GM12872 (cell line): ENCODE measurements at regions not wholly inside any gene's neighbourhood (a gene's known extent, or its start where the extent isn't known, plus 50 kb on each side); places are given as distances from the start of the nearest gene placed in this dataset.

ENCODE experiments used
- TF ChIP-seq, protein P1 (sequence below): IDR thresholded peaks from 3 replicates; pipeline ENCODE4 v1.5.1; 2011; ENCODE audit warnings: low read depth, mild to moderate bottlenecking, low read length, moderate library complexity; ENCODE audit not compliant: insufficient read depth

DNA sequence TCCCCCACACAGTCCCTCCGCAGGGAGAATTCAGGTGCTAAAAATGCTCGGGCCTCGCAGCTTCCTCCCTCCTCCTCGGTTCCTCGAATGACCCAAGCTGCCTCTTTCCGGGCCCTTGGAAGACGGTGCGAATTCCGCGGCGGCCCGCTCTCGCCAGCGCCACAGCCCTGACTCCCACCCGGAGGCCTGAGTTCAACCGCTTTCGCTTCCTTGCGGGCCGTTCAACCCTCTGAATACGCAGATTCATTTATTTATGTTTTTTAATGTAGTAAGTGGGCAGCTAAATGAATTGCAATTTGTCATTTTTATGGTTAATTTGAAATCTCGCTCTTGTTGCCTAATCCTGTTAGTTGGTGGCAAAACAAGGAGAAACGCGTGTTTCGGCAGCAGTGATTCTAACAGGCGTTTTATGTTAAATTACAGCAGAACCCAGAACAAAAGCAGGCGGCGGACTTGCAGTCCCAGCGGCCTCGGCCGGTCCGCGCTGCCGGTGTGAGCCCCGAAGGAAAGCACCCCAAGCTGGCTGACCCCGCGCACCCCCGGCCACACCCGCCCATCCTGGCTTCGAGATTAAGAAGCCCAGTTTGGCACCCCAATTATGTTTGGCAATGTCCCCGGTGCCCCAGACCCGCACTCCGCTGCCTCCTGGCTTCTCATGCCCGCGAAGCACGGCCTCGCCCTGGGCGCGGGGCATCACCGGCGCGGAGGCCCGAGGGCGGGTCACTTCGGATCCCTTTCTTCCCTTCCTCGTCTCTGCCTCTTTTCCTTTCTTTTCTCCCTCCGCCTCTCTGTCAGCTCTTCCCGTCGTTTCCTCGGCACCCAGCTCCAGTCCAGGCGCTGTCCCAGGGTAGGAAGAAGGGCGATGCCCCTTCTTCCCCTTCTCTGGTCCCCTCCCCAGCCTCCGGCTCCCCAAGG is 75.9 kb downstream of the INSIG1 start:
- TF ChIP-seq, protein P1, sequence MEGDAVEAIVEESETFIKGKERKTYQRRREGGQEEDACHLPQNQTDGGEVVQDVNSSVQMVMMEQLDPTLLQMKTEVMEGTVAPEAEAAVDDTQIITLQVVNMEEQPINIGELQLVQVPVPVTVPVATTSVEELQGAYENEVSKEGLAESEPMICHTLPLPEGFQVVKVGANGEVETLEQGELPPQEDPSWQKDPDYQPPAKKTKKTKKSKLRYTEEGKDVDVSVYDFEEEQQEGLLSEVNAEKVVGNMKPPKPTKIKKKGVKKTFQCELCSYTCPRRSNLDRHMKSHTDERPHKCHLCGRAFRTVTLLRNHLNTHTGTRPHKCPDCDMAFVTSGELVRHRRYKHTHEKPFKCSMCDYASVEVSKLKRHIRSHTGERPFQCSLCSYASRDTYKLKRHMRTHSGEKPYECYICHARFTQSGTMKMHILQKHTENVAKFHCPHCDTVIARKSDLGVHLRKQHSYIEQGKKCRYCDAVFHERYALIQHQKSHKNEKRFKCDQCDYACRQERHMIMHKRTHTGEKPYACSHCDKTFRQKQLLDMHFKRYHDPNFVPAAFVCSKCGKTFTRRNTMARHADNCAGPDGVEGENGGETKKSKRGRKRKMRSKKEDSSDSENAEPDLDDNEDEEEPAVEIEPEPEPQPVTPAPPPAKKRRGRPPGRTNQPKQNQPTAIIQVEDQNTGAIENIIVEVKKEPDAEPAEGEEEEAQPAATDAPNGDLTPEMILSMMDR: no peak

DNA sequence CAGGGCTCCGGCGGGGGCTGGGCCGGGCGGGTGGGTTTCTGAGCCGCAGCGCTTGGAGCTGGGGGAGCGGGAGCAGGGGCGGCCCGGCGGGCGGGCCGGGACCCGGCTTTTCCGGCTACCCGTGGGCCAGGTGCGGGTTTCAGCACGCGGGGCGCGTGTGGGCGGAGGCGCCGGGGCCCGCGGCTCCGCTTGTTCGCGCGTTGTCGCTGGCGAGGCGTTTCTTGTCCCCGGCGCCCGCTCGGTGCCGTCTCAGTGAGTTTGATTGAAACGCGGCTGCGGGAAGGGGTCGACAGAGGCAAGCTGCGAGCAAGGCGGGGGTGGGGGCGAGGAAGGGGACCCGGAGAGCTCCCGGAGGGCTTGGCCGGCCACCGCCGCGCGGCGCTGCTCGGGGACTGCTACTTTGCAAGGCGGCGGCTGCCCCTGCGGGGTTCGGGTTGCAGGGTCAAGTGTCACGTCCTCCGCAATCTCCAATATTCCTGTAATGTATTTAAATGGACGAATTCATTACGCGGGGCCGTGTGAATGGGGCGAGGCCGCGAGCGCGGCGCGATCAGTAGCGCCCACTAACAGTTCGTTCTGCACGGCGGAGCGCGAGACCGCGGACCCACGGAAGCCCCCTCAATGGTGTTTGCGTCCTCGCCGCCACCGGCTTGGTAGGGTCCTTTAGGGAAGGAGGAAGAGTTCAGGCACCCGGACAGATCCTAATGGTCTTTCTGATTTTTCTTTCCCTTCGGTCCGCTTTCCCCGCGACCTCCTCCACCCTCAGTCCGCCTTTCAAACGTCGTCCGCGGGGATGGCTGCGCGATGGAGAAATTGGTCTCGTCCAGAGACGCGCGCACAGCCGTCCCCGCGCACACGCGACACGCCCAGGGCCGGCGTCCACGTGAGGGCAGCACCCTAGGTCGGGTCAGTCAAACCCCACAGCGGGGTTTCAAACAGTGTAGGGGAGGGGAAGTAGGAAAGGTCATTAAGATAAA is 76.9 kb downstream of the INSIG1 start:
- TF ChIP-seq, protein P1: no peak

DNA sequence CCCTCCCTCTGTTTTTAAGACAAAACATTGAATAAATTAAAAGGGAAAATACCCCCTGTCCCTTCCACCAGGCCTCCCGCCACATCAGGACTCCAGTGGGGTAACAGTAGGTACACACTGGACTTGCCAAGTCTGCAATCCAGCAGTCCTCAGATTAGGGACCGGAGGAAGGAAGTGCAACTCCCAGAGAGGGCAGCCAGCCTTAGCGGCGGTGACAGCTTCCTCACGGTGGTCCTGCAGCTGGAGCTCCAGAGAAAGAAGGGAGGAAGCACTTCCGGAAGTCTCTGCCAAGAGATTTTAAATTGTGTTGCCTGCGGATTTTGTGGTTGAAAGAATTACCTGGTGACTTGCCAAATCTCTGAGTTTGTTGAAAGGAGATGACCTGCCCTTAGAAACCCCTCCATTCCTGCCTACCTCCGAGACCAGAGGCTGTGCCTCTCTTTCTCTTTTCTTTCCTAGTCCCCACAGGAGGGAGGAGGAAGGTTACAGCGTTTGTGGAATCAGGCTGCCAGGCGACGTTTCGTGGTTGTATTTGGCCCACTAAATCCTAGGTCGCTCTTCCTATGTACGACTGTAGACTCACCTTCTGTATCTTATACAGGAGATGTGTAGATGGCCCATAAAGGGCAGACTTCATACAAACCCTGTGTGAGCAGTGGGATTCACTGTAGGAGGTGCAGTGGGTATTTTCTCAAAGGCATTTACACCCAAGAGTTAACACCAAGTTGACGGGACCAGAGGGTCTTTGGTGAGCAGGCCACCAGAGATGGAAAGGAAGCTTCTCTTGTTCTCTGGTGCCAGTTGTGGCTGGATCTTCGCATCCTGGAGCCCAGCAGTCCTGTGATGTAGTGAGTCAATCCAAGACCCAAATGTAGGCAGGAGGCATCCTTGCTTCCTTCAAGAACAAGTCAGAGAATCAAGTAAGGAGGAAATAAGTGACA is 77.9 kb downstream of the INSIG1 start:
- TF ChIP-seq, protein P1: no peak

DNA sequence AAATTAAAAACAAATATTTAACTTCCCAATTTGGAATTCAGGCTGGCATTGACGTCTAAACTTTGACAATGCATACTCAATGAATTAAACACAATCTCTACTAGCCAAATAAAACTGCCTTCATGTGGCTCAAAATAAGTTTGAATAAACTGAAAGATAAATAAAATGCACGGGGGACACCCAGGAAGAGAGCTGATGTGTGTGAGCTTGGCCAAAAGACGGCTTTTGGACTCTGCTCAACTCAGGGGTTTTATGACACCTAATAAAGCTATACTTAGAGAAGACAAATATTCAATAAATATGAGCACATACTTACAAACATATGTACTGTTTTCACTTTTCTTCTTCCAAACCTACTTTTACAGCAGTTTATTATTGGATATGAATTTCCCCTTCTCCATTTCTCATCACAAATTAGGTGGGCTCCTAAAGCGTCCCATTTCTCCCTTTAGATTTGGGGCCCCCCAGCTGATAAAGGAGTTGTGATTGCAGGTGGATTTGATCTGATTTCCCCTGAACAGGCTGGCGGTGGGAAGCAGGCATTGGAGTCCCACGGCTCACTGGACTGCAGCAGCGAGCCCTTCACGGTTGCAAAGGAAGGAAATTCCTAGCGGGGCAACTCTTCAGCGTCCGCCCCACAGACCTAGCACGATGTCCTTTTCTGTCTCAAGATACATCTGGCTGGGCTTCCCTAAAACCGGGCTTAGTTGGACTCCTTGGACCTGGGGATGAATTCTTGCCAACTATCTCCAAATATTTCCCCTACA is 79.6 kb downstream of the INSIG1 start:
- TF ChIP-seq, protein P1: no peak

DNA sequence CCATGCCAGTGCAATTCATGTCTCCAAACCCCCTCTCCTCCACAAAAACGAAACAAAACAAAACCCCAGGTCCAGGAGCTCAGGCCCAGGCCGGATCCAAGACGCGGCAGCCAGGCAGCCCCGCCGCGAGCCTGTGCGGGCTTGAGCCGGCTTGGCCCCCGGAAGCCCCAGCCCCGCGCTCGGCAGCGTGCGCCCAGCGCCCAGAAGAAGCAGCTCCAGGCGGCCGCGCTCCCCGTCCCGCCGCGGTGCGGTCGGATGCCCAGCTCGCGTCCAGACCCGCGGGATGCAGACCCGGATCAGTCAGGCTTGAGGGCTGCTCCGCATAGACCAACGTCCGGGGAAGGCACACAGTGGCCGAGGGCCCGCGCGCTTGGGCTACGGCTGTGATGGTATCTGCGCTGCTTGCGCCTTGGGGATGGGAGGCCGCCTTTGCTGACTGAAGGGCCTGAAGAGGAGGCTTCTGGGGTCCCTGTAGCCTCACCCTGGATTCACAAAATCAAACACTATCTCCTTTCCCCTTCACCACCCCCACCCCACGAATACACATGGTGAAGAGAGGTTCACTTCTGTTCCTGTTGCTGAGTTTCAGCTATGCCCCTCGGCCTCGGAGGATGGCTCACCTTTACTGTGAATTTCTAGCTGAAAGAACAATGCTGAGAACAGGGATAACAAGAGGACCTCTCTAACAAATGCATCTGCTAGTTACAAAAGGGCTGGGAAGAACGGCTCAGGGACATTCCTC is 79.9 kb upstream of the EN2 start:
- TF ChIP-seq, protein P1: no peak

DNA sequence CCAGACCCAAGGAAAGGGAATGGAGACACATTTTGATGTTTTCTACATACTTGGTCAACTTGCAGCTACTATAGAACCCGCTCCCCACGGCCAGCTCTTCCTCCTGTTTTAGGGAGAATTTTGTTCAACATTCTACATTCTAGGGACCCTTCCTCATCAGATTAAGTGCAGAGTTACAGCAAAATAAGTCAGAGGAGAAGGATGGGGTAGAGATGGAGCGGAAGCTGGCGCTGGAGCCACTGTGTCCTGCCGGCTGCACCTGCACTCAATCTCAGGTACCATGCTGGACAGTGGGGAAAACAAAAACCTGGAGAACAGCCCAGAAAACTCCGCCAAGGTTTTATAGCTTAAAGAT is 79.4 kb upstream of the EN2 start:
- TF ChIP-seq, protein P1: no peak
